ENCODE measurements at regions not wholly inside any gene's neighbourhood (a gene's known extent, or its start where the extent isn't known, plus 50 kb on each side); places are given as distances from the start of the nearest gene placed in this dataset.

- TF ChIP-seq CTCF (optimal IDR thresholded peaks at IDR 0.05 in 1 of 3, IDR thresholded peaks at IDR 0.05 in 1 of 3, conservative IDR thresholded peaks at IDR 0.05 in 1 of 3; ENCODE audit: extremely low read depth in 1 of 3, insufficient read depth in 2 of 3, low read length in 3 of 3): no peak
- TF ChIP-seq EZH2 (IDR thresholded peaks at IDR 0.05; ENCODE audit: low read length): no peak
Observed at GRCh38 chr18:45467945-45468344, 147.3 kb upstream of the SLC14A2 start.
